ENCODE measurements at regions not wholly inside any gene's neighbourhood (a gene's known extent, or its start where the extent isn't known, plus 50 kb on each side); places are given as distances from the start of the nearest gene placed in this dataset.

DNA sequence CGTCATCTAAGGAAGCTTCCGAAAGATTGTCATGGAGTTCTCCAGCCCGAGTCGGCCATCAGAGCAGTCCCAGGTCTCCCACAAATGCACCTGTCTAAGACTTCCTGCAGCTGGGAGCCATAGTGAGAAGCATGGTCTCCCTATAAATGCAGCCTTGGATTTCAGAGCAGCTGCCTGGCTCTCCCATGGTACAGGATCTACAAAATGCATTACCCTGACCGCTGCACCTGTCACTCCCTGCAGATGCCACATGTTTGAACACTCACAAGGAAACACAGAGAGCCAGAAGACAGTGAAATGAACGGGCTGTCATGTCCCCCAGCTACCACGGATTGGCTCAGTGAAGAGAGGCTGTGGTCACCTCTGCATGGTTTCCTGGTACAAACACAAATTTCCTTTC lies 702.7 kb downstream of the MED13L start:
- H3K27ac ChIP-seq (ENCODE audit: low read depth in 2 of 2, low read length in 1 of 2): no peak overlapping the region
- H3K27me3 ChIP-seq (ENCODE audit: insufficient read depth): peaks cover under 1% of the 10 kb centered on the region; the same call in 1 of the 2 replicates
- WGBS (ENCODE audit: low lambda C conversion rate): 53% methylated on average over 7 of the region's 7 CpGs
- no peak overlapping the region for H2AFZ ChIP-seq (ENCODE audit: low read depth)
- no peaks in the 10 kb centered on the region for H3K9me2 ChIP-seq
- DNase-seq: no peak
- H3K9ac ChIP-seq: no peak overlapping the region
- no peaks in the 10 kb centered on the region for H3K79me2 ChIP-seq (ENCODE audit: insufficient read depth)
- no peak for TF ChIP-seq NRF1 (IDR thresholded peaks at IDR 0.05; ENCODE audit: low read depth, low read length)
- no peak for TF ChIP-seq GABPA (IDR thresholded peaks at IDR 0.05; ENCODE audit: low read depth)
- TF ChIP-seq NFIC (IDR thresholded peaks at IDR 0.05; ENCODE audit: borderline replicate concordance): no peak
- TF ChIP-seq, protein P1, sequence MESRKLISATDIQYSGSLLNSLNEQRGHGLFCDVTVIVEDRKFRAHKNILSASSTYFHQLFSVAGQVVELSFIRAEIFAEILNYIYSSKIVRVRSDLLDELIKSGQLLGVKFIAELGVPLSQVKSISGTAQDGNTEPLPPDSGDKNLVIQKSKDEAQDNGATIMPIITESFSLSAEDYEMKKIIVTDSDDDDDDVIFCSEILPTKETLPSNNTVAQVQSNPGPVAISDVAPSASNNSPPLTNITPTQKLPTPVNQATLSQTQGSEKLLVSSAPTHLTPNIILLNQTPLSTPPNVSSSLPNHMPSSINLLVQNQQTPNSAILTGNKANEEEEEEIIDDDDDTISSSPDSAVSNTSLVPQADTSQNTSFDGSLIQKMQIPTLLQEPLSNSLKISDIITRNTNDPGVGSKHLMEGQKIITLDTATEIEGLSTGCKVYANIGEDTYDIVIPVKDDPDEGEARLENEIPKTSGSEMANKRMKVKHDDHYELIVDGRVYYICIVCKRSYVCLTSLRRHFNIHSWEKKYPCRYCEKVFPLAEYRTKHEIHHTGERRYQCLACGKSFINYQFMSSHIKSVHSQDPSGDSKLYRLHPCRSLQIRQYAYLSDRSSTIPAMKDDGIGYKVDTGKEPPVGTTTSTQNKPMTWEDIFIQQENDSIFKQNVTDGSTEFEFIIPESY (IDR thresholded peaks at IDR 0.05; ENCODE audit: borderline replicate concordance, low read depth): no peak
- no peak for TF ChIP-seq TEAD4 (IDR thresholded peaks at IDR 0.05; ENCODE audit: borderline replicate concordance, insufficient read depth)
- no peak for TF ChIP-seq SIN3A (IDR thresholded peaks at IDR 0.05; ENCODE audit: borderline replicate concordance, low read depth, low read length)
- TF ChIP-seq, protein P2, sequence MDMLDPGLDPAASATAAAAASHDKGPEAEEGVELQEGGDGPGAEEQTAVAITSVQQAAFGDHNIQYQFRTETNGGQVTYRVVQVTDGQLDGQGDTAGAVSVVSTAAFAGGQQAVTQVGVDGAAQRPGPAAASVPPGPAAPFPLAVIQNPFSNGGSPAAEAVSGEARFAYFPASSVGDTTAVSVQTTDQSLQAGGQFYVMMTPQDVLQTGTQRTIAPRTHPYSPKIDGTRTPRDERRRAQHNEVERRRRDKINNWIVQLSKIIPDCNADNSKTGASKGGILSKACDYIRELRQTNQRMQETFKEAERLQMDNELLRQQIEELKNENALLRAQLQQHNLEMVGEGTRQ (IDR thresholded peaks at IDR 0.05; ENCODE audit: borderline replicate concordance, low read depth, low read length): no peak
- no peak for TF ChIP-seq MEF2A (IDR thresholded peaks at IDR 0.05; ENCODE audit: borderline replicate concordance, low read depth)
- no peak for TF ChIP-seq FOXJ3 (CRISPR knock-in tag; IDR thresholded peaks at IDR 0.05)
- TF ChIP-seq, protein P3, sequence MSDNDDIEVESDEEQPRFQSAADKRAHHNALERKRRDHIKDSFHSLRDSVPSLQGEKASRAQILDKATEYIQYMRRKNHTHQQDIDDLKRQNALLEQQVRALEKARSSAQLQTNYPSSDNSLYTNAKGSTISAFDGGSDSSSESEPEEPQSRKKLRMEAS (IDR thresholded peaks at IDR 0.05; ENCODE audit: low read depth): no peak
- no peak for TF ChIP-seq YY1 (IDR thresholded peaks at IDR 0.05; ENCODE audit: low read depth)
- no peak for TF ChIP-seq CHD2 (IDR thresholded peaks at IDR 0.05; ENCODE audit: low read length, partially characterized antibody)
- TF ChIP-seq GATA2 (CRISPR knock-in tag; IDR thresholded peaks at IDR 0.05): no peak
- no peak for TF ChIP-seq TAF1 (IDR thresholded peaks at IDR 0.05; ENCODE audit: borderline replicate concordance, low read depth, low read length)
- no peak overlapping the region for H3K4me2 ChIP-seq
- no peaks in the 10 kb centered on the region for H3F3A ChIP-seq (replicated peaks; ENCODE audit: insufficient read depth)
- H3K9me3 ChIP-seq: no peaks in the 10 kb centered on the region
- no peak overlapping the region for H3K4me3 ChIP-seq (ENCODE audit: low read depth in 2 of 2, low read length in 1 of 2)
- CTCF ChIA-PET: no interaction called here
- H3K4me1 ChIP-seq (ENCODE audit: control insufficient read depth in 1 of 2, insufficient read depth in 2 of 2, low read depth in 1 of 2, low read length in 1 of 2): peaks cover 0 to 4% of the 10 kb centered on the region in 2 experiments; a peak in 1 of 4 replicates
- POLR2A ChIA-PET: no interaction called here
- no peaks in the 10 kb centered on the region for H4K20me1 ChIP-seq (ENCODE audit: insufficient read depth)
- no peaks in the 10 kb centered on the region for H3K36me3 ChIP-seq (replicated peaks in 1 of 2; ENCODE audit: control insufficient read depth in 1 of 2, insufficient read depth in 2 of 2, low read length in 1 of 2)

DNA sequence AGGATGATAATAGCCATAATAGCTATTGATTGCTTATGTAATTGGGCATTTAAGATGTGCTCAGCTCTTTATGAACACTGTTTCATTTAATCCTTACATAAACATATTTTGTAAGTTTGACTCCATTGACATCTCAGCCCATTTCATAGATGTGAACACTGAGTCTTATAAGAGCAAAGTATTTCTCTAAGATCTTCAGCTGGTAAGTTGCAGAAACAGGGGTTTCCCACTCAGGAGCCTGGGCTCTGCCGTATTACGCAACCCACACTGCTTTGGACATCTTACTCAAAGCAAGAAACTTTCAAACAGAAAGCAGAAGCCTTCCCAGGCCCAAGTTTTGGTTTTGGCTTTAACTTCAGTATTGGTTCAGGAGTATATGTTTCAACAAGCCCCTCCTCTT lies 705.1 kb downstream of the MED13L start:
- no peak overlapping the region for H3K4me2 ChIP-seq
- no peaks in the 10 kb centered on the region for H3K9me3 ChIP-seq
- H4K20me1 ChIP-seq (ENCODE audit: insufficient read depth): no peaks in the 10 kb centered on the region
- ChIA-PET POLR2A (no interaction called here), CTCF (no interaction called here)
- no peaks in the 10 kb centered on the region for H3K27me3 ChIP-seq (ENCODE audit: insufficient read depth)
- no peak for DNase-seq
- no peak overlapping the region for H2AFZ ChIP-seq (ENCODE audit: low read depth)
- no peaks in the 10 kb centered on the region for H3K79me2 ChIP-seq (ENCODE audit: insufficient read depth)
- peaks cover 0 to 7% of the 10 kb centered on the region in 2 experiments; a peak in 2 of 4 replicates for H3K4me1 ChIP-seq (ENCODE audit: control insufficient read depth in 1 of 2, insufficient read depth in 2 of 2, low read depth in 1 of 2, low read length in 1 of 2)
- no peaks in the 10 kb centered on the region for H3F3A ChIP-seq (replicated peaks; ENCODE audit: insufficient read depth)
- no peak overlapping the region for H3K9ac ChIP-seq
- H3K36me3 ChIP-seq (replicated peaks in 1 of 2; ENCODE audit: control insufficient read depth in 1 of 2, insufficient read depth in 2 of 2, low read length in 1 of 2): no peaks in the 10 kb centered on the region
- no peaks in the 10 kb centered on the region for H3K9me2 ChIP-seq
- no peak overlapping the region for H3K4me3 ChIP-seq (ENCODE audit: low read depth in 2 of 2, low read length in 1 of 2)
- 88% methylated on average over 2 of the region's 2 CpGs for WGBS (ENCODE audit: low lambda C conversion rate)
- no peak overlapping the region for H3K27ac ChIP-seq (ENCODE audit: low read depth in 2 of 2, low read length in 1 of 2)
- TF ChIP-seq SIN3A (IDR thresholded peaks at IDR 0.05; ENCODE audit: borderline replicate concordance, low read depth, low read length) (no peak), RFX5 (IDR thresholded peaks at IDR 0.05; ENCODE audit: low read length) (no peak), NFIC (IDR thresholded peaks at IDR 0.05; ENCODE audit: borderline replicate concordance) (no peak), FOXJ3 (CRISPR knock-in tag; IDR thresholded peaks at IDR 0.05) (no peak), YY1 (IDR thresholded peaks at IDR 0.05; ENCODE audit: low read depth) (no peak), TAF1 (IDR thresholded peaks at IDR 0.05; ENCODE audit: borderline replicate concordance, low read depth, low read length) (no peak), JUND (IDR thresholded peaks at IDR 0.05) (no peak), GABPA (IDR thresholded peaks at IDR 0.05; ENCODE audit: low read depth) (no peak), ELF1 (IDR thresholded peaks at IDR 0.05) (no peak), TEAD4 (IDR thresholded peaks at IDR 0.05; ENCODE audit: borderline replicate concordance, insufficient read depth) (no peak), TCF12 (IDR thresholded peaks at IDR 0.05) (no peak)
- TF ChIP-seq, protein P2 (IDR thresholded peaks at IDR 0.05; ENCODE audit: borderline replicate concordance, low read depth, low read length): no peak
- TF ChIP-seq, protein P4, sequence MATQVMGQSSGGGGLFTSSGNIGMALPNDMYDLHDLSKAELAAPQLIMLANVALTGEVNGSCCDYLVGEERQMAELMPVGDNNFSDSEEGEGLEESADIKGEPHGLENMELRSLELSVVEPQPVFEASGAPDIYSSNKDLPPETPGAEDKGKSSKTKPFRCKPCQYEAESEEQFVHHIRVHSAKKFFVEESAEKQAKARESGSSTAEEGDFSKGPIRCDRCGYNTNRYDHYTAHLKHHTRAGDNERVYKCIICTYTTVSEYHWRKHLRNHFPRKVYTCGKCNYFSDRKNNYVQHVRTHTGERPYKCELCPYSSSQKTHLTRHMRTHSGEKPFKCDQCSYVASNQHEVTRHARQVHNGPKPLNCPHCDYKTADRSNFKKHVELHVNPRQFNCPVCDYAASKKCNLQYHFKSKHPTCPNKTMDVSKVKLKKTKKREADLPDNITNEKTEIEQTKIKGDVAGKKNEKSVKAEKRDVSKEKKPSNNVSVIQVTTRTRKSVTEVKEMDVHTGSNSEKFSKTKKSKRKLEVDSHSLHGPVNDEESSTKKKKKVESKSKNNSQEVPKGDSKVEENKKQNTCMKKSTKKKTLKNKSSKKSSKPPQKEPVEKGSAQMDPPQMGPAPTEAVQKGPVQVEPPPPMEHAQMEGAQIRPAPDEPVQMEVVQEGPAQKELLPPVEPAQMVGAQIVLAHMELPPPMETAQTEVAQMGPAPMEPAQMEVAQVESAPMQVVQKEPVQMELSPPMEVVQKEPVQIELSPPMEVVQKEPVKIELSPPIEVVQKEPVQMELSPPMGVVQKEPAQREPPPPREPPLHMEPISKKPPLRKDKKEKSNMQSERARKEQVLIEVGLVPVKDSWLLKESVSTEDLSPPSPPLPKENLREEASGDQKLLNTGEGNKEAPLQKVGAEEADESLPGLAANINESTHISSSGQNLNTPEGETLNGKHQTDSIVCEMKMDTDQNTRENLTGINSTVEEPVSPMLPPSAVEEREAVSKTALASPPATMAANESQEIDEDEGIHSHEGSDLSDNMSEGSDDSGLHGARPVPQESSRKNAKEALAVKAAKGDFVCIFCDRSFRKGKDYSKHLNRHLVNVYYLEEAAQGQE (IDR thresholded peaks at IDR 0.05; ENCODE audit: low read depth, low read length): no peak

All from SK-N-SH (cell line).